ENCODE measurements at regions not wholly inside any gene's neighbourhood (a gene's known extent, or its start where the extent isn't known, plus 50 kb on each side); places are given as distances from the start of the nearest gene placed in this dataset.
"Not testable (repeated sequence)": the region's sequence is repeated elsewhere in the genome, so short reads cannot be mapped to it uniquely, and the experiment has no call there.

DNA sequence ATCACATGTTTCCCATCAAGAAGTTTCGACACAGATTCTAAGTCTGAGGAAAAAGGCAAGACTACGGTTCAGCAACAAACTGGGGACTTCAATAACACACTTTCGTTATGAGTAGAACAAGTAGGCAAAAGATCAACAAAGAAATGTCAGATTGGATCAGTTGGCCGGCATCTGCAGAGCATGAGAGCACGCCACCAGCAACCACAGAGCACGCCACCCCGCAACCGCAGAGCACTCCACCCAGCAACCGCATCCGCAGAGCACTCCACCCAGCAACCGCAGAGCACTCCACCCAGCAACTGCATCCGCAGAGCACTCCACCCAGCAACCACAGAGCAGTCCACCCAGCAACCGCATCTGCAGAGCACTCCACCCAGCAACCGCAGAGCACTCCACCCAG is 89.7 kb upstream of the FAM20C start:
- DNase-seq, result no peak

DNA sequence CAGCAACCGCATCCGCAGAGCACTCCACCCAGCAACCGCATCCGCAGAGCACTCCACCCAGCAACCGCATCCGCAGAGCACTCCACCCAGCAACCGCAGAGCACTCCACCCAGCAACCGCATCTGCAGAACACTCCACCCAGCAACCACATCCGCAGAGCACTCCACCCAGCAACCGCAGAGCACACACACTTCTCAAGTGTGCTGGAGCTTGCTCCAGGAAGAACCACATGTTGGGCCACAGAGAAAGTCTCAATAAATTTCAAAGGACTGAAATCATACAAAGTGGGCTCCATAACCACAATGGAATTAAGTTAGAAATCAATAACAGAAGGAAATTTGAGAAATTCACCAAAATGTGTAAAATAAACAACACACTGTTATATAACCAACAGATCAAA is 88.4 kb upstream of the FAM20C start:
- DNase-seq, result not testable (repeated sequence)

DNA sequence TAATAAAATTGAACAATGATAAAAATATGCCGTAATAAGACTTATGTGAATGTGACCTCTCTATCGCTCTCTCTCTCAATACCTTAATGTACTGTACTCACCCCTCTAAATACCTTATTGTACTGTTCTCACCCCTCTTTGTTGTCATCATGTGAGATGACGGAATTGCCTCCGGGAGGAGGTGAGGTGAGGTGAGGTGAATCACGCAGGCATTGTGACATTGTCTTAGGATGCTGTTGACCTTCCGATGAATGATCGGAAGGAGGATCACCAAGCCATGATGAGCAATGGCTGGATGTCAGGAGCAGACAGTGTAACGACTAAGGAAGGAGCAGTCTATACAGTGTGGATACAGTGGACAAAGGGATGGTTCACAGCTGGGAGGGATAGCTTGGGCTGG is 87.4 kb upstream of the FAM20C start:
- DNase-seq, result no peak

DNA sequence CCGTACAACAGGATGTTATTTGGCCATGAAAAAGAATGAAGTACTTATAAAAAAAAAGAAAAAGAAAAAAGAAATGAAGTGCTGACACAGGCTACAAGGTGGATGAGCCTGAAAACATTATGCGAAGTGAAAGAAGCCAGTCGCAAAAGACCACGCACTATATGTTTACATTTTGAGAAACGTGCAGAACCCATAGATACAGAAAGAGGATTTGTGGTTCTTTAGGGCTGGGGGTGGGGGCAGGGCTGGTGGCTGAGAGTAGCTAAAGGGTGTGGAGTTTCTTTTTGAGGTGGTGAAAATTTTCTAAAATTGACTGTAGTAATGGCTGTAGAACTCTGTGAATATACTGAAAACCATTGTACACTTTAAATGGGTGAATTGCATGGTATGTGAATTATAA is 86.0 kb upstream of the FAM20C start:
- no peak for DNase-seq

DNA sequence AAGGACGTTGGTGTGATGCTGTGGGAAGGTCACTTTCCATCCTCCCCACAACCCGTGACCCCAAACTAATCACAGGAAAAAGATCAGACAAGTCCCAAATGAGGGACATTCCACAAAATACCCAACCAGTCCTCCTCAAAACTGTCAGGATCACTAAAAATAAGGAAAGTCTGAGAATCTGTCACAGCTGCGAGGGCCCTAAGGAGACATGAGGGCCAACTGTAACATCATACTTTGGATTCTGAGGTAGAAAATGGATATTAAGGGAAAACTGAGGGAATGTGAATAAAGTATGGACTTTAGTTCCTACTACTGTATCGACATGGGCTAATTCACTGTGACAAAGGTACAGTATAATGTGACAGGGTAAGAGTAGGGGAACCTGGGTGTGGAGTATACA is 85.1 kb upstream of the FAM20C start:
- no peak for DNase-seq

DNA sequence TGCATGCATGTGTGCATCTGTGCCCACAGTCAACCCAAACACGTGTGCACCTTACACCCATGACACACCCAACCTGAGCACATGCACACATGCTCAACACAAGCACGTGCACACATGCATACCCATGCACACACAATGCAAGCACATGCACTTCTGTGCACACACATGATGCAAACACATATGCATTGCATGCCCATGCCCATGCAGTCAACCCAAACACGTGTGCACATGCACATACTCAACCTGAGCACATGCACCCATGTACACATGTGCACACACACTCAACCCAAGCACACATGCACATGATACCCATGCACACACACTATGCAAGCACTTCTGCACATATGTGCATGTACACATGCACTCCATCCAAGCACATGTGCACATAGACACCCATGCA is 84.5 kb upstream of the FAM20C start:
- DNase-seq, result no peak

DNA sequence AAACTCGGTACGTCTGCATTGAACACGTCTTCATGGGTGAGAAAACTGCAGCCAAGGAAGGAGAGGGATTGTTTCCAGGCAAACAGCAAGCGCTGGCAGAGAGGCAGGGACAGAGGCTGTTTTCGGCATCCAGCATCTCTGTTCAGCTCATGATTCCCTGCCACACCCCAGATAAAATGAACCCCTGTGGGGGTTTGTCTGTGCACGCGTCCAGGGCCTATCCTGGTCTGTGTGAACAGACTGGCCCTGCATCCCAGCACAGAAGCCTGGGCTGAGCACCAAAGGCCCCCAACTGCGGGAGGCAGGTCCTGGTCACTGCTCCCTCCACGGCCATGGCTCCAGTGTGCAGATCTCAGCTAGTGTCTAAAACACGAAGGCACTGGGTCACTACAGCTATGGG is 83.3 kb upstream of the FAM20C start:
- DNase-seq, result no peak

DNA sequence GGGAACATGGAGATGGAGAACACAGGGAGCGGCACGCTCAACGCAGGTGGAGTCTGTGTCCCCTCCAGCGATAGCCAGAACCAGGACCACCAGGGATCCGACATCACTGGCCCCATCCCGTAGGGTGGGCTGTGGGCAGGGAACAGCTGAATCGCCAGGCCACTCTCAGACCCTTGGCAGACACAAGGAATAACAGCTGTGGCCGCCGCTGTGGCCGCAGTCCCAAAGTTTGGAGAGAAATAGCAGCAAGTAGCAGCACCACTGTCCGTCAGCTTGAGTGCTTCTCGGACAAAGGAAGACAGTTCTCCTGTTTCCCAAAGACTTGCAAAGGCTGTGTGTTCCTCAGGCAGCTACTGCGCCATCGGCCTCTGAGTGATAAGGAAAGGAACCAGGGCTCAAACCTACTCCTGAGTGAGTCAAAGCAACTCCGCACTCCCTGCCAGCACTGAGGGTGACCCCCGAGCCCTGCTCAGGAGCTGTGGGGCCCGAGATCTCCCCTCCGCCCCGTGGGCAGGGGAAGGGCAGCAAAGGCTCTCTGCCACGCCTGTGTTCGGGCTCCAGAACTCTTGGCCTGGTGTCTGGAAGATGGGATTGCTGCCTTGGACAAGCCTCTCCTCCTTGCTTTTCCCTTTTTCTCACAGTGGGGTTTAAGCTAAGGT is 82.3 kb upstream of the FAM20C start:
- no peak for DNase-seq

DNA sequence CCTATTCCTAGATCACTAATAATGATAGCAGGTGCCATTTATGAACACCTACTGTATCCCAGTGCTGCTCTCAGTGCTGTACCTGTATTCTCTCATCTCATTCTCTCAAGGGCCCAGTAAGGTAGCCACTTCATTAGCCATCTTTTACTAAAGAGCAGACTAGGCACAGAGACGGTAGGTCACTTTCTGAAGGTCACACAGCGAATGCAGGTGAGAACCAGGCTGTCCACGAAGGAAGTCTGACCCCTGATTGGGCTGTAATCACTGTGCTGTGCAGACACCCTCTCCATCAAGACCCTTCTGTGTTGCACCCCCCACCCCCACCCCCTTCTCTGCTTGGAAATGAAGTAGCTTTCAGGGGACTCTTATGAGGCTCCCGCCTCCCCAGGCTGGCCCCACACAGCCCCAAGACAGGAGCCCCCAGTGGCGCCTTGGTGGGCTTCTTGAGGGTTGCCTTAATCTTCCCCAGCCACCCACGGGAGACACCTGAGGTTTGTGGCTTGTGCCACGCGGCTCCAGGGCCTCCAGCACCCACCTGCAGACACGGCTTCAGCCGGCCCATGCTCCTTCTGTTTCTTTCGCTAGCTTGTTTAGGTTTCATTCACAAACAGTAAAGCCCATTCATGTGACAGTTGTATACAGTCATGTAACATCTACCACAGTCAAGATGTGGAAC is 81.7 kb upstream of the FAM20C start:
- DNase-seq, result no peak

DNA sequence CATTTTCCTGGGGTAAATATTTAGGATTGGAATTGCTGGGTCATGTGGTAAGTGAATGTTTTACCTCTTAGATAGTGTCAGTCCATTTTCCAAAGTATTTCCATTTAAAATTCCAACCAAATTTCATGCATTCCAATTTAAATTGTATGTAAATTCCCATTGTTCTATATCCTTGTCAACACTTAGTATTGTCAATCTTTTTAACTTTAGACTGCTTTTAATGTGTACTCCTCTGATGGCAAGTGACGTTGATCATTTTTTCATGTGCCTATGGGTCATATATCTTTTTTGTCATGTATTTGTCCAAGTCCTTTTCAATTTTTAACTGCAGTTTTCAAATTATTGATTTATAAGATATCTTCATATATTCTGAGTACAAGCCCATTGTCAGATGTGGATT is 80.8 kb upstream of the FAM20C start:
- no peak for DNase-seq

DNA sequence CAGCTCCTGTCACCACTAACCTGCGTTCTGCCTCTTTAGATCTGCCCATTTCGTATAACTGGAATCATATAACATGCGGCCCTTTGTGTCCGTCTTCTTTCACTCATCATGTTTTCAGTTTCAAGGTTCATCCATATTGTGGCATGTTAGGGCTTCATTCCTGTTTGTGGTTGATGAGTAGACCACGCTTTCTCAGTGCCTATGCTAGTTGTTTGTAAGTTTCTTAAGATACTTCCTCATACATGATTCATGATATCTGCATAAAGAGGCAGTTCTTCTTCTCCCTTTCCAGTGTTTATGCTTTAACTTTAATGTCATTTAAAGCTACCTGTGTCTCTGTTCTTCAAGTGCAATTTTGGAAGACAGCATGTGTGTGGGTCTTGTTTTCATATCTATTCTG is 79.5 kb upstream of the FAM20C start:
- no peak for DNase-seq

DNA sequence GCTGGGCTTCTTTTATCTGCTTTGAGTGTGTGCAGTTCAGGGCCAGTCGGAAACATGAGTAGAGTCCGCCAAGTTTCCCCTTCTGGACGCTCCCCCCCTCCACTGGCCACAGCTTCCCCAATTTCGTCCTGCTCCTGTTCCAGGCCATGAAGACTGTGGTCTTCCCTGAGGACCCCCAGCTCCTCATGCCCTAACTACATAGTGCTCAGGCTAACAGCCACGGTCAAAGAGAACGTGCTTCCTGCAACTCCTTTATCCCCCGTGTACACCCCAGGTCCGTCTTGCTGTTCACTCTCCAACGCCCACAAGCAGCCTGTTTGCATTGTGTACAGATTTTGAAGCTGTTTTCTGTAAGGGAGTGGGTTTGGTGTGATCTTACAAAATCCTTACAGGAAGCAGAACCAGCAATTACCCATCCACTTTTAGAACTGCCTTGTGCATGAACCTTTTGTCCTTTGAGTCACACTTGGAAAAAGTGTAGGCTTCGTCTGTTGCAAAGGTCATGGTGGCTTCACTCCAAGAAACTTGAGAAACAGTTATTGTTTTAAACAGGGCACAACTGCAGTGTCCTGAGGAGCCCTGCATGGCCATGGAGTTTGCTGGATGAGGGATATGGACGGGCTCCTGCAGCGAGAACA is 77.0 kb upstream of the FAM20C start:
- DNase-seq, result no peak

DNA sequence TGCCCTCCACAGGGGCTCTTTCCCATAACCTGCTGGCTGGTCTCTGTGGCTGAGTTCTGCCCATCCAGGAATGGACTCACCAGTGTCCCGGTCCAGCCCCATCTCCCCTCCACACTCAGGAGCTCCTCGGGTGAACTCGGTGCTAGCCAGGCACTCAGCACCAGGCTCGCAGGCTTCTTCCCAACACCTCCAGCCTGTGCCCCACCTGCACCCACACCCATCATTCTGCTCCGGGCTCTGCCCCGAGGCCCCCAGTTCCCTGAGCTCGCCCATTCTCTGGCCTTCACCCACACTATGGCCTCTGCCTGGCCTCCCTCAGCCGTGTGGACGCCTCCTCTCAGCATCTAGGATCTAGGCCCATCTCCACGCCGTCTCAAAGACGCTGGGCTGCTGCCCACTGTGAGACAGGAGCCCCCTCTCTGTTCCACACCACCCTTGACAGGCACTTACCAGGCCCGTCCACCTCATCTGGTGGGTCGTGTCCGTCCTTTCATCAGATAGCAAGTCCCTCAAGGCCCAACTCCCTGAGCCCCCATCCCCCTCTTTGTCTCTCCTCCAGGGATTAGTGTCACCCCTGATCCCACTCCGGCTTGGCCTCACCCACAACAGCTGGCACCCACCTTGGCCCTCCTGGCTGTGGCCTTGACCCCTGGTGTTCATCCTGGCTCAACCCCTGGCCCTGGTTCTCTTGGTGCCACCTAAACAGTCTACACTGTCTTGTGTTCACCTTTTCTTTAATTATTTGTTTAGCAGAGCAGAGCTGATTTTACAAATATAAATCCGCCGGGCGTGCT is 76.0 kb upstream of the FAM20C start:
- no peak for DNase-seq

DNA sequence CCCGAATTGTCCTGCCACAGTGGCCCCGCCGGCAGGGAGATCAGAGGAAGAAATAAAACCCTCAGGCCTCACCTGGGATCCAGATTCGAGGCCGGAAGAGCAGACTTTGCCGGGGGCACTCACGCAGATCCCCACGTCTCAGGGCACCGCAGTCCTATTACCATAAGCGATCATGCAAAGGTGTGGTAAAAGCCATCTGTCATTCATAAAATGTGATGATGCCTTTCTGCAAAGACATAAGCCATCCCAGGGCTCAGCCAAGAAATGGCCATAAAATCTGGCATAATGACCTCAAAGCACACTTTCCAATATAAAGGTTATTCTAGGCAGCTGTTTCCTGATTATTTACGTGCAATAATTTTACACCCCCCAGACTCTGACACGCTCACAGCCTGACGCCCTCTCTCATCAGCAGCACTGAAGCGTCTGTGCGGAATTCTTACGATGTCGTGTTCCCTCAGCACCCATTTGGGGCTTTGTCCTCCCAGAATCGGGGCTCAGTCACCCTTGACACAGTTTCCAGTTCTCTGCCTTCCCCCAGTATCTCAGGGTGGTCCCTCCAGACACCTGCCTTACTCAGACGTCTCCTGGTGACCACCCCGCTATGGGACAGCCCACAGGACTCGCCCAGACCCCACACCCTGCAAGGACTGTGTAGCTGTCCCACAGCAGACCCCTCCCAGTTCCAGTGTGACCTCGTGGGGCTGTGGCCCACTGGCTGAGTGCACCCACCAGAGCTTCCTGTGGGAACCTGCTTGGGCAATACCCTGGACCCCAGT is 74.3 kb upstream of the FAM20C start:
- DNase-seq, result no peak

DNA sequence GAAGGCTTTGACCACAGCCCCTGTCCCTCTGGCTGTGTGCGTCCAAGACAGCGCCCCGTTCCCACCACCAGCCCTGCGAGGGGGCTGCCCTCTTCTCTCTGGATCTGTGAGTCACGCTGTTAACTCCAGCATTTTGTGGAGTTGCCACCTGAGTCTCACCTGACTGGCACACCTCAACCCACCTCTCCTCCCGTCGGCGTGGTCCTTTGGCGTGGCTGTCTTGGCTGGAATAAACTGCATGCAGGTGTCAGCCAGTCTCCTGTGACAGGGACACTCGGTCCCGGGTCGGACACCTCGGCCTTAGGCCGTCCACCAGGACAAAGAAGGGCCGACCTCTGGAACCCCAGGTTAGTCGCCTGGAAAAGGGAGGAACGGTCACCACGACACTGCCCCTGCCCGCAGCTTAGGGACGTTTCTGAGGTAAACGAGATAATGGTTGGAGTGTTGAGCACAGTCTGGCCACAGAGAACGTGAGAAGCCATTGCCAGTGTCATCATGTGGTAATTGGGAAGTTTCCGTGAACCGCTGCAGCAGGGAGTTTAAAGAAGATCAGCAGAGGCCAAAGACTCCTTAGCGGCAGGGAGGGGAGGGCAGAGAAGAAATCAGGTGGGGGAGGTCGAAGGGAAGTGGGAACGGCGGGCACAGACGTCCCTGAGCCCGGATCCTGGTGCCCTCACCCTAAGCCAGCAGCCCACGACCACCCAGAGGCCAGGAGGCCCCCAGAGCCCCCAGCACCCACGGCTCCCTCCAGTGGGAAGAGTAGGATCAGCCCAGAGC is 73.6 kb upstream of the FAM20C start:
- no peak for DNase-seq

DNA sequence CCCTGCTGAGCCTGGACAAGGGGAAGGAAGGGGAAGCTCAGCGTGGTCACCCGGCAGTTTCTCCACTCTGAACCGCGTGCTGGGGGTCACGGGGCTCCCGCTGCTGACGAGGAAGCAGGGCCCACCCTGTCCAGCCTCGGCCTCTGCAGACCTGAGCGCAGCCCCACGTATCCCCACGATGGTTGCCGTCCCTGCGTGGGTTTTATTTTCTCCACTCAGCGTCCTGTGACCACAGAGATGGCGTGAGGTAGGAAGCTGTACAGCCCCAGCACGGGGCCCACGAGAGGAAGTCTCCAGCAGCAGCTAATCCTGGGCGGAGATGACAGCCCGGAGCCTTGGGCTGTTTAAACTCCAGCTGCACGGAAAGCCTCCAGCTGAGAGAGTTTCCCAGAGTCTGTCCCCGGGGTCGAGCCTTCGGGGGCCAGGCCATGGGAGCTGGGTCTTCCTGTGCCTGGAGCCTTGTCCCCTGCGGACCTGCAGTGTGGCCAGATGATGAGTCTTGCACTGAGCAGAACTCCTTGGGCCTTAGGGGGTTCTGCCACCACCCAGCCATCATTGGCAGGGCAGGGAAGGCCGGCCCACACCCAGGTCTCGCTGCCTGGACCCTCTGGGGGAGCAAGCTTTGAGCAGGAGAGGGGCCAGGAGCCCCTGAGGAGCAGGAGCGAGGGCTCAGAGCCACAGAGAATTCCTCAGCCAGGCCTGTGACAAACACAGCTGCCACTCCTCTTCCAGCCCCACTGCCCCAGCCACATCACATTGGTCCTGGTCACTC is 72.8 kb upstream of the FAM20C start:
- no peak for DNase-seq

DNA sequence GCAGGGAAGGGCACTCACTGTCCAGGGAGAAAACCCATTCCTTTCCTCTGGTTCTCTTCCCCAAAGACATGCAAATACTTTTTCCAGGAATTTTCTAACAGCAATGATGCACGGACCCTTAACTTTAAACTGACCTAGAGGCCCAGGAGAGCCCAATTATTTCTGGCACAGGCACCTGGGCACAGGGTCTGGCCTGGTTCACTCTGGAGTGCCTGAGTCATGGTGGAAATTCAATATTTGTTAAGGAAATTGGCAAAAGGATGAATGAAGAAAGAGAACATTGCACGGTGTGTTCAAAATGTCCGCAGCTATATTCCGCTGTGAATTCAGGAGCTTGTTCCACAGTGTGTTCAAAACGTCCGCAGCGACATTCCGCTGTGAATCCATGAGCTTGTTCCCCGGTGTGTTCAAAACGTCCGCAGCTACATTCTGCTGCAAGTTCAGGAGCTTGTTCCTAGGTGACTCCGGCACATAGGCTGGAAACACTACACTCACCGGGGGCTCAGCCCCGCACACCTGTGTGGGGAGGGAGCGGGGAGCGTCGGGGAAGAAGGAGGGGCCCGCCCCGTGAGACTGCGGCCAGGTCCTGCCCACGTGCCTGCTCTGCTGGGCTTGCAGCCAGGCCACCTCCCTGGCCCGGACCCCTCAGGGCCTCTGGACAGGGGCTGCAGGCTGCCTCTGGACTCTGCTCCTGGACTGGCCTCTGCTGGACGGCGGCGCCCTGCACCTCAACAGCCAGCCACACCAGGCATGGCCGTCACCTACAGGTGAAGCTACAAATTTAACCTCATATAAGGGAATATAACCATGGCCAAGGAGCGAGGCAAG is 72.0 kb upstream of the FAM20C start:
- no peak for DNase-seq

DNA sequence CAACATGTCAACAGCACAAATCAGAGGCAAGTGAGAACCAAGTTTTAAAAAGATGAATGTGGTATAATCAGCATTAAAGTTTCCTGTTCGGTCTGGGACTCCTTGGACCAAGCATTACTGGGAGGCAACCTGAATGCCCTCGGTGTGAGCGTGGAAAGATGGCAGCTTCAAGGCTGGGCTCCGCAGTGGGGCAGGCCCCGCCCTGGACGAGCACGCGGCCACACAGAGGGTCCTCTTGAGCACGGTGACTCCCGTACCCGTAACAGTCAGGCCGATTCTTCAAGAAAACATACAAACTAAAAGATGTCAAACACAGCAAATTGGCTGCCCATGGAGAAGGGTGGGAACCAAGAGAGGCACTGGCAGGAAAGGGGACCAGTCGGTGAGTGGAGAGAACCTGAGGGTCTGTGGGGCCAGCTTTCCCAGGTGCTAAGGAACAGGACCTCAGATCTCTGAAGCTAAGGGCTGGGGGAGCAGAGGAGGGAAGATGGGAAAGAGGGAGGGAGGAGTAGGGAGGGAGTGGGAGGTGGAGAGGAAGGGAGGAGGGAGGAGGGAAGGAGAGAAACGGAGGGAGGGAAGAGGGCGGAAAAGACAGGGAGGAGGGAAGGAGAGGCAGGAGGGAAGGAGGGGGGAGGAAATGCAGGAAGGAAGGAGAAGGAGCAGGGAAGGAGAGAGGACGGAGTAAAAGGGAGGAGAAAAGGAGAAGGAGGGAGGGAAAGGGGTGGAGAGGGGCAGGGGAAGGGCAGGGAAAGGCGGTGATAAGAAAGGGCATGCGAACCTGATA is 71.2 kb upstream of the FAM20C start:
- no peak for DNase-seq

DNA sequence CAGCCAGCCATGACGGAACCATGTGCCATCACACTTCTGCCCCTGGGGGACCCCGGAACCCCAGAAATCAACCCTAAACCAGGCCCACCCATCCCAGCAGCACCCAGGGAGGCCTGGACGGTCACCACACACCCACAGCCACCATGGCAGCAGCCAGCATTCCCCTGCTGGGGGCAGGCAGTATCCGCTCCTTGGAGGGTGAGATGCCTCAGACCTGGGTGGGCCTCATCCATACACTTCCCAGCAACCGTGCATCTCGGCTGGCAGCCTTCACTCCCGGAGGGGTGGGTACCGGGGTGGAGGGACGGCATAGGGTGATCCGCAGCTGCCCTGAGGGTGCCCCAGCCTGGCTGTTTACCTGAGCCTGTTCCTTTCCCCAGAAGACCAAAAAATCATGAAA is 69.1 kb upstream of the FAM20C start:
- DNase-seq, result no peak

Measured in T1000 (cell line).